ES-I3 (cell line): ENCODE measurements at regions not wholly inside any gene's neighbourhood (a gene's known extent, or its start where the extent isn't known, plus 50 kb on each side); places are given as distances from the start of the nearest gene placed in this dataset.

Experiments used
- H3K36me3 ChIP-seq: 2 replicates; pipeline ENCODE4 v1.6.1; 2013; ENCODE audit warnings: mild to moderate bottlenecking, low read length, control low read depth, moderate library complexity; ENCODE audit not compliant: insufficient read depth
- H3K4me1 ChIP-seq: 2 replicates; pipeline ENCODE4 v1.6.1; 2013; ENCODE audit warnings: mild to moderate bottlenecking, control low read depth, low read length; ENCODE audit not compliant: insufficient read depth
- H3K9ac ChIP-seq: 2 replicates; pipeline ENCODE4 v1.6.1; 2013; ENCODE audit warnings: low read depth, mild to moderate bottlenecking, low read length, moderate library complexity
- H3K9me3 ChIP-seq: 2 replicates; pipeline ENCODE4 v1.6.1; 2013; ENCODE audit warnings: mild to moderate bottlenecking, low read length, moderate library complexity; ENCODE audit not compliant: control insufficient read depth, insufficient read depth

GRCh38 chr1:29860056-29860455, 623.7 kb downstream of the PTPRU start:
- Histone ChIP-seq H3K9ac (no peak overlapping the region), H3K9me3 (no peaks in the 10 kb centered on the region; the same call in 1 of the 2 replicates), H3K4me1 (no peaks in the 10 kb centered on the region; the same call in 1 of the 2 replicates), H3K36me3 (no peaks in the 10 kb centered on the region)

- H3K36me3 ChIP-seq: no peaks in the 10 kb centered on the region
- H3K4me1 ChIP-seq: no peaks in the 10 kb centered on the region; the same call in 1 of the 2 replicates
- no peak overlapping the region for H3K9ac ChIP-seq
- no peaks in the 10 kb centered on the region; the same call in 1 of the 2 replicates for H3K9me3 ChIP-seq
These were observed 622.8 kb downstream of the PTPRU start for GRCh38 chr1:29859126-29859525.

GRCh38 chr1:29858646-29859045, 622.3 kb downstream of the PTPRU start:
- H3K9ac ChIP-seq: no peak overlapping the region
- no peaks in the 10 kb centered on the region for H3K36me3 ChIP-seq
- H3K9me3 ChIP-seq: no peaks in the 10 kb centered on the region; the same call in 1 of the 2 replicates
- H3K4me1 ChIP-seq: no peaks in the 10 kb centered on the region; the same call in 1 of the 2 replicates

- Histone ChIP-seq H3K36me3 (no peaks in the 10 kb centered on the region), H3K9me3 (no peaks in the 10 kb centered on the region; the same call in 1 of the 2 replicates), H3K9ac (no peak overlapping the region), H3K4me1 (no peaks in the 10 kb centered on the region; the same call in 1 of the 2 replicates)
These were observed 620.2 kb downstream of the PTPRU start for GRCh38 chr1:29856340-29857114.

- Histone ChIP-seq H3K9me3 (no peaks in the 10 kb centered on the region; the same call in 1 of the 2 replicates), H3K9ac (no peak overlapping the region), H3K36me3 (no peaks in the 10 kb centered on the region), H3K4me1 (no peaks in the 10 kb centered on the region; the same call in 1 of the 2 replicates)
These were observed 619.3 kb downstream of the PTPRU start for GRCh38 chr1:29855561-29856160.

- H3K4me1 ChIP-seq: no peaks in the 10 kb centered on the region; the same call in 1 of the 2 replicates
- H3K36me3 ChIP-seq: no peaks in the 10 kb centered on the region
- no peak overlapping the region for H3K9ac ChIP-seq
- no peaks in the 10 kb centered on the region for H3K9me3 ChIP-seq
These were observed 618.5 kb downstream of the PTPRU start for GRCh38 chr1:29854700-29855276.

GRCh38 chr1:29853716-29854330, 617.5 kb downstream of the PTPRU start:
- no peak overlapping the region for H3K9ac ChIP-seq
- no peaks in the 10 kb centered on the region for H3K36me3 ChIP-seq
- H3K9me3 ChIP-seq: no peaks in the 10 kb centered on the region
- no peaks in the 10 kb centered on the region; the same call in 1 of the 2 replicates for H3K4me1 ChIP-seq

- no peak overlapping the region for H3K9ac ChIP-seq
- H3K36me3 ChIP-seq: no peaks in the 10 kb centered on the region
- no peaks in the 10 kb centered on the region for H3K9me3 ChIP-seq
- H3K4me1 ChIP-seq: no peaks in the 10 kb centered on the region; the same call in 1 of the 2 replicates
These were observed 615.9 kb downstream of the PTPRU start for GRCh38 chr1:29852248-29852647.

GRCh38 chr1:29851691-29852090, 615.4 kb downstream of the PTPRU start:
- Histone ChIP-seq H3K9ac (no peak overlapping the region), H3K4me1 (no peaks in the 10 kb centered on the region; the same call in 1 of the 2 replicates)

GRCh38 chr1:29849991-29850757, 613.9 kb downstream of the PTPRU start:
- Histone ChIP-seq H3K36me3 (no peaks in the 10 kb centered on the region), H3K9ac (no peak overlapping the region), H3K4me1 (no peaks in the 10 kb centered on the region; the same call in 1 of the 2 replicates), H3K9me3 (no peaks in the 10 kb centered on the region)

More at GRCh38 chr1:29851691-29852090, 615.4 kb downstream of the PTPRU start:
- no peaks in the 10 kb centered on the region for H3K36me3 ChIP-seq
- no peaks in the 10 kb centered on the region for H3K9me3 ChIP-seq

- Histone ChIP-seq H3K4me1 (no peaks in the 10 kb centered on the region), H3K36me3 (no peaks in the 10 kb centered on the region), H3K9ac (no peak overlapping the region), H3K9me3 (no peaks in the 10 kb centered on the region)
These were observed 612.9 kb downstream of the PTPRU start for GRCh38 chr1:29849038-29849750.

- Histone ChIP-seq H3K4me1 (no peaks in the 10 kb centered on the region), H3K9me3 (peaks cover 9% of the 10 kb centered on the region), H3K9ac (no peak overlapping the region), H3K36me3 (no peaks in the 10 kb centered on the region)
These were observed 609.6 kb downstream of the PTPRU start for GRCh38 chr1:29845910-29846309.

- Histone ChIP-seq H3K9ac (no peak overlapping the region), H3K36me3 (no peaks in the 10 kb centered on the region), H3K4me1 (no peaks in the 10 kb centered on the region), H3K9me3 (peaks cover 9% of the 10 kb centered on the region)
These were observed 605.8 kb downstream of the PTPRU start for GRCh38 chr1:29842130-29842529.
